Left forelimb (tissue), 1 donor: ENCODE measurements at regions not wholly inside any gene's neighbourhood (a gene's known extent, or its start where the extent isn't known, plus 50 kb on each side); places are given as distances from the start of the nearest gene placed in this dataset.
"Not testable (repeated sequence)": the region's sequence is repeated elsewhere in the genome, so short reads cannot be mapped to it uniquely, and the experiment has no call there.

Experiments used
- DNase-seq: peaks from one replicate; pipeline ENCODE4 v3.0.0-alpha.2; 2018; ENCODE audit warnings: low spot score

DNA sequence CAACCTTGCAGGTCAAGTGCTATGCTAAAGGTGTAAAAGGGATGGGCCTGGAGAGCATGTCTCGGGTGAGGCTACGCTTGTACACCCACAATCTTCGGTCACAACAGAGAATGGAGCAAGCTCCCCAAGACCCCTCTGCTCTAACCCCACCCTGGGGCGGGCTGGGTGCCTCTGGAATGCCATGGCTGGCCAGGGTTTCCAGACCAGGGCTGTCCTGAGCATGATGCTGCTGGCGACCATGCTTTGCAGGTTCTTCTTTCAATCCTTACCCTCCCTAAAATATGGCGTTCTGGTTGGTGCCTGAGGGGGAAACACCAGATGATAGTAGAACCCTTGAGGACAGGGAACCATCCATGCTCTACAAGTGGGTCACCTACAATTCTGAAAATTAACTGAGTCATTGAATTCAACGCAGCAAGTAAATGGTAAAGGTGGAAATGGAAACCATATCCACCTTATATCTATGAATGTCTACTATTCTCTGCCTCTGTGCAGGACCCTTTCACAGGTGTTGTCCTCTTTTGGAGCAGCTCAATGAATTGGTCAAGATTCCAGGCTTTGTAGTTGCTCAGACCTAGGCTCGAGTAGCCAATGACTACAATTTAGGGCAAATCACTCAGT lies 111.6 kb upstream of the EGLN3 start:
- DNase-seq: no peak

DNA sequence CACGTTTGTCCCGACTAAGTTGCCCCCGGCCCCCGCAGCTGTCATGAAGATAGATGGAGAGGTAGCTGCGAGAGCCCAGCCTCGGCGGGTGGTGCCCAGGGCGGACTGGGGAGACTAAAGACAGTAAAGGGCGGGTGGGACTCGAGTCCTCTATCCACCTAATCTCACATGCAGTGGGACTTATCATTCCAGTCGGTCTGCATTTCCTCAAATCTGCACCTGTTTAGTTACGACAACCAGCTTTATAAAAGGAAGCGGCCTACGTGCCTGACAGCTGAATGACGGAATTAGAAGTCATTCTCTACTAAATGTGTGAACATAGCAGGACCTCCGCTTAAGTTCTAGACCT lies 109.8 kb upstream of the EGLN3 start:
- no peak for DNase-seq

DNA sequence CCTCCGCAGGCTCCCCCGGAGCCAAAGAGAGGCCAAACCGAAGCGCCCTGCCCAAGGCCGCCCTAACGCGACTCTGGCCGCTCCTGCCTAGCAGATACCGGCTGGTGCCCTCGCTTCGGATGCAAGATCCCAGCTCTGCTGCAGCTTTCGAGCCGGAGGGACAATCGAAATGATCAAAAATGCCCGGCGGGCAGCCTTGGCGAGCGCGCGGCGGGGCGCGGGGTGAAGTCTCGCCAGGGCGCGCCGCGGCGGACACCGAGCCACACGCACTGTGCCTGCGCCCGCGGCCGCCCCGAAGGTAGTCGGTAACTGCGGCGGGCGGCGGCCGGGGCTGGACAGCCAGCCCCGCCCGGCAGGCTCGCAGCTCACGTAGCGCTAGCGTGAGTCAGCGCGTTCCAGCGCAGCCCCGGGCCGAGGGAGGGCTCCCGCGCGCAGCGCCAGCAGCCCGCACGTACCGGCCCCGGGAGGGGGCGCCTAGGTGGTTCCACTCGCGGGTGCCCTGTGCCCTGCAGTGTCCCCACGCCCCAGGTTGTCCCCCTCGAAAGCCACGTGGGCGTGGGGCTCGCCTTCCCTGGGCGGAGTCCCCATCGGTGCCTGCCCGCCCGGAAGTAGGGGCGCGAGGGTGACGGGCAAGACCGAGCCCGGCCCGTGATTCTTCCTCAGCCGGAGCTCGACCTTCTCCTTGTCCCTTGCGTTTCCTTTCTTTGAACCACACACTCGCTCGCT lies 109.2 kb upstream of the EGLN3 start:
- DNase-seq: peak; percentile 87

DNA sequence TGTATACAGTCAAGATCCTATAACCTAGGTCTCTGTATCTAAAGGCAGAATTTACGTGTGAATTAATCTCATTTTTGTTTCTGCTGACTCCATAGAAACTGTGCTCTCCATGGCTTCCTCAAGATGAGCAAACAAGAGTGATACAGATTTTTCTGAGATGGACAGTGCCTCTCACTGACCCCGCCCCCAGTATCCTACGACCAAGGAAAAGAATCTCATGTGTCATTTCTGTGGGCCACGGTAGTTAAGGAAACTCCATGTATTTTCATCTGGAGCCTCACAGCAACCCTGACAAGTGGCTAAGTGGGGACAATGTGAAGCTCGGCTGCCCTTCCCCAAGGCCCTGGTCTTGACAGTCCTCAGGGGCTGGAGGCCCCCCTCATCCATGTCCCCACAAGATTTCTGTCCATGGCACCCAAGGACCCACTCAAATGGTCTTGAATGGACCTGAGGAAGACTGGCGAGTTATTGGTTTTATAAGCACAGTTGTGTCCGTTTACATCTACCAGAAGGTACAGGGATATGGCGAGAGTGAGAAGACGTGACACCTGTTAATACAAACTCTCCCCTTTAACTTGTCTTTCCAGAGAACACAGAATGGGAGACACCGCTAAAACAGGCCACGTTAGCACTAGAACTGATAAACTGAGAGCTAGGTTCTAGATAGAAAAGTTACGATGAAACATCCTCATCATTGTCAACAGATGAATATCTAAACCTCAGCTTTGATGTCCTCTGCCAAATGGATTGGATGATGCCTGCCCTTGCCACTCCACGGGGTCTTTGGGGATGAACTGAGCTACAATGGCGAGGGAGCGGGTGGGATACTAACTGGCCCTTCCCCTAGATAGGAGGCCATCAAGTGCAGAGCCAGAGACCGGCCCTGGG lies 108.4 kb upstream of the EGLN3 start:
- DNase-seq: no peak

DNA sequence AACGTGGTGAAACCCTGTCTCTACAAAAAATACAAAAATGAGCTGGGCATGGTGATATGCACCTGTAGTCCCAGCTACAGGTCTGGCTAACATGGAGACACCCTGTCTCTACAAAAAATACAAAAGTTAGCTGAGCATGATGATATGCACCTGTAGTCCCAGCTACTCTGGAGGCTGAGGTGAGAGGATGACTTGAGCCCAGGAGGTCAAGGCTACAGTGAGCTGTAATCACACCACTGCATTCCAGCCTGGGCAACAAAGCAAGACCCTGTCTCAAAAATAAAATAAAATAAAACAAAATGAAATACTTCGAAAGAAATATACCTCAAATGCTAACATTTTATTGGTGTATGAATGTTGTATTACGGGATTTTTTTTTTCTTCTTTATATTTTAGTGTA lies 107.6 kb upstream of the EGLN3 start:
- no peak for DNase-seq

DNA sequence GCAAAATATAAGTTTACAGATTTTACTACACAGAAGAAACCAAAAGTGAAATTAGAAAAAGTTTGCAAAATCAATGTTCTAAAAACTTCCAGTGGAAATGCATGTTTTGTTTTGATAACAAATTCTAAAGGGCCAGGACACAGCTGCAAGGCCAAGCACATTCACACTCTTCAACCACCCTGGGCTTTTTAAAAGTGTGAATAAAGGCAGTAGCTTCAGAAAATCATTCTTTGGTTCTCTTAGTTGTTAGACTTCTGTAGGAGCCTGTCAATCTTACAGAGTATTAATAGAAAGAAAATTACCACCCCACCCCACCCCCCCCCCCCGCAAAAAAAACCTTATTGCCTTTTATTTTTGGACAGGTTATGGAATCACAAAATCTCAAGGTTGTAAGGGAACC lies 105.2 kb upstream of the EGLN3 start:
- DNase-seq: no peak

DNA sequence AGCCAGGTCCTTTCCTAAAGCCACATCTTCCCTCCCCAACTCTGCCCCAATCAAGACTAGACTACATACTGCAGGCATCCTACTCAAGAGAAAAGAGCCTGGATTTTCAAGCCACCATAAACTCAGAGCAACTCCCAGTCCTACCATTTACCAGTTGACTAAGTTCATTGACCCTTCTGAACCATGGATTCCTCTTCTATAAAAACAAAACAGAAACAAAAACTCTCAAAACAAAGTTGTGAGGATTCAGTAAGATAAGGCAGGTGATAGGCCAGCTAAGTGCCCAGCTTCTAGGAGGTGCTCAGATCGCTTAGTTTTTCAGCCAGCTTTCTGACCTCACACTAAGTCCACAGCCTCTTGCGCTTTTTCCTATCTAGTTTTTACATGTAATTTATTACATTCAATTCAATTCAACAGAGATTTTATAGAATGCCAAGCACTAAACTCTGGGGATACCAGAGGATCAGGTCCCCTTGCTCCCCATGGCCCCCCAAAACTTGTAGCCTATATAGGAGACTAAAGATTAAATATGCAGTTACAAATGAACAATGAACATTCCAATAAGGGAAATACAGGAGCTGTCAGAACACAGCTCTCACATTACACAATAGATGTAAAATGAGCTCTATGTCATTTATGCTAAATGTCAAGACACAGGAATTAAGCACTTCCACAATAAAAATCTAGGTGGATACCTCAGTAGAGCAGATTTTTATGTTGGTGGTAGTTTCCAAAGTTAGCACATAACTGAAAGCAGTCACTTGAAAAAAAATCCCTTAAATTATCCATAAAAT lies 104.5 kb upstream of the EGLN3 start:
- DNase-seq: no peak

DNA sequence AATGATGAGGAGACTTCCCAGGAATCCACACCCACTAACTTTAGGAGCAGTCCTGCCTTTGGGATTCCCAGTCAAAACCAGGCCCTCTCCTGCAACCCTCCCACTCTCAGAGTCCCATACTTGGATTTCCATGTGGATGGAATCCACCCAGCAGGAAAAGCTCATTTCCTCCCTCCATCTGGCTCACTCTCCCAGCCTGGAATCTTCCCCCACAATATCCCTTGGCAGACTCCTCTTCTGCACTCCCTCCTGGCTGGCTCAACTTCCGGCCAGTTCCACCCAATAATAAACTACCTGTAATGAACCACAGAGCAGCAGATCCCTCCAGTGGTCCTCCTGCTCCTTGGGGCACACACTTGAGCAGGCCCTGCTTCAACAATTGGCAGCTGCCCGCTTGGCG lies 102.8 kb upstream of the EGLN3 start:
- DNase-seq: peak; percentile 82

DNA sequence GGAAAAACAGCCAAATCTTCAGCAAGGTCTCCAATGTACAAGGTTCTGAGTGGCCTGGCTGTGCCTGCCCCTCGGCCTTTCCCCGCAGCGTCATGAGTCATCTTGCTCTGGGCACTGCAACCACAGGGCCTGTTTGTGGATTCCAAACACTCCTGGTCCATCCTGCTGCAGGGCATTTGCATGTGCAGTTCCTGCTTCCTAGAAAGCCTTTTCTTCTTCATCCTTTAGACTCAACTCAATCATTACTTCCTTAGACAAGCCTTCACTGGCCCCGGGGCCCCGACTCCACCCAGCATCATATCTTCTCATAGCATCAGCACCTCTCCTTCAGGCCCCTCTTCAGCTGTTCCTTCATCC lies 101.8 kb upstream of the EGLN3 start:
- DNase-seq: no peak

DNA sequence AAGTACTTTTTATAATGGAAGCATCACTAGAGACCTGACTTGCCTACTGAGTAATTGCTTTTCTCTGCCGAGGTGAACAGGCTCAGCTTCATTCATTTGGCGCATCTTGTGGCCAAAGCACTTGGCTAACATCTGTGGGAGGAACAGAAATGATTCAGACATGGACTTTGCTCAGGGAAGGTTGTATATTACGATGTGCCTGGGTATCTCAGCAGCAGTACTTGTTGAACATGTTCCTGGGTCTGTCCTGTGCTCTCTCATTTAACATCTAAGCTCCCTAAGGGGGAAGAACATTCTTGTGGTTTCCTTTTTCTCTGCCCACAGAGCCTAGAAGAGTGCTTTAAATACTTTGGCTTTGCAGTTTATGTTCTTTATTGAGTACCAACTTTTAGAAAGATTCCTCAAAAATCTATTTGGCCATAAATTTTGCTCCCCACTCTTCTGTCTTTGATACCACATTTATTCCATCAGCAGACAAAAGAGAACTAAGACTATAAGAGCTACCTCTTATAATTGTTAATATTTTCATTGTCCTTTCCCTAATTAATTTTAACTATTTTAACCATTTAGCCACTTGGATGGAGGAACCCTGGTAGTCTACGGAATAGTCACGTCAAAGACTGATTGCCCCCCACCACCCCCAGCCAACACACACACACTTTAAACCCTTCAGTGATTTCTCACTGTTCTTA lies 101.2 kb upstream of the EGLN3 start:
- DNase-seq: no peak

DNA sequence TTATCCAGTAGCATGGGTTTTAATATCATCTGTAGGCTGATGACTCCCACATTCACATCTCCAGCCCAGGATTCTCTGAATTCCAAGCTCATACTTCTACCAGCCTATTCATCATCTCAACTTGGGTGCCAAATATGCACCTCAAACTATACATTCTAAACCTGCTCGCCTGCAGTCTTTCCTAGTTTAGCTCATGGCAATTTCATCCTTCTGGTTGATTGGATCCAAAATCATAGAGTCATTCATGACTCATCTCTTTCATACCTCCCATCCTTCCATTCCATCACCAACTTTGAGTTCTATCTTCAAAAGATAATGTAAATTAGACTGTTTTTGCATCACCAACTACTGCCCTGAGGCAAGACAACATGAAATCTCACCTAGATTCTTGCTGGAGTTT lies 99.7 kb upstream of the EGLN3 start:
- DNase-seq: no peak

DNA sequence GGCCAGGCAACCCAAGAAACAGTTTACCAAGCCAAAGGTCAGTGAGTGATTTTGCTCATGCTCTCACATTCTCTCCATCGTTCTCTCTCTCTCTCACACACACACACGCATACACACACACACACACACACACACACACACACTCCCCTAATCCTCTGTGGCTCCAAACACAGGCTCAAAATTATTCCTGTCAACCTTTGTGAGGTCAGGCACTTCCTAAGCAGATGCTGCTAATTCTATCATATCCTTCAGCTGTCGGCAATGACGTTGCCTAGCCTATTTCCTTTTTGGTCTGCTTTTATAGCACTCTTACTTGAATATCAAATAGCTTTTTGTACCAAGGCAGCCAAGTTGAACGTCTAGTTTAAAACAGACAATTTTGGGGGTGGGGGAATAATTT lies 98.9 kb upstream of the EGLN3 start:
- no peak for DNase-seq

DNA sequence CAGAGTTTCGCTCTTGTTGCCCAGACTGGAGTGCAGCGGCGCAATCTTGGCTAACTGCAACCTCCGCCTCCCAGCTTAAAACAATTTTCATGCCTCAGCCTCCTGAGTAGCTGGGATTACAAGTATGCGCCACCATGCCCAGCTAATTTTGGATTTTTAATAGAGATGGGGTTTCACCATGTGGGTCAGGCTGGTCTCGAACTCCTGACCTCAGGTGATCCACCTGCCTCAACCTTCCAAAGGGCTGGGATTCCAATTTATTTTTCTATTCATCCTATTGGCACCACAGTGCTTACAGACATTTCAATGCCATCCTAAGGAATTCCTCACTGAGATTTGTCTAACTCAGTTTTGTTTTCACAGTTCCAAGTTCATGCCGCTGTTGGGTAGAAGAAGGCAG lies 98.3 kb upstream of the EGLN3 start:
- DNase-seq: not testable (repeated sequence)

DNA sequence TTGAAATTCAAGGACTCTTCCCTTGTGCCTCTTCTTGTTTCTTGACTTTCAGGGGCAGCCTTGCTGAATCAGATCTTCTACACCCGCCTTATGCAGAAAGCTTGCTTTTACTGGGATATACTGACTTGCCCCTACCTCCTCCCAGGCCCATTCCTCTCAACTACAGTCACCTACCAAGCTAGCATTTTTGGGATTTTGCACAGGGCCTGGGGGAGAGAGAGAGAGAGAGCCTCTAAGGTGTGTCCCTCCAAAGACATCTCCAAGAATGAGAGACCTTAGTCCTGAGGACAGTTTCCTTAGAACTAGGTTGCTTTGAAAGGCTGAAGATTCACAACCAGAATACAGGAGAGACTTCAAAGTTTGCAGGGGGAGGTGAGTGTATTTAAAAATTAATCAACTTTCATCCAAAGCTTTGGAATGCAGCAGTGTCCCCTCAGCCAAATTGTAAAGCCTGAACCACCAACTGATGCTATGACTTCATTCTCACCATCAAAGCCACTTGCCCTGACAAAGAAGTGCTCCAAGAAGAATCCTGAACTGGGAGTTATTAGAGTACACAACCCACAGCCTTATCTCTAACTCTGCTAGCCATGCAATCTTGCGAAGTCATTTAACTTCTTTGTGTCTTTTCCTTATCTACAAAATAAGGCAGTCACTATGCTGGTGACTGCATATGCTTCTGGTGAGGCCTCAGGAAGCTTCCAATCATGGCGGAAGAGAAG lies 96.1 kb upstream of the EGLN3 start:
- no peak for DNase-seq

DNA sequence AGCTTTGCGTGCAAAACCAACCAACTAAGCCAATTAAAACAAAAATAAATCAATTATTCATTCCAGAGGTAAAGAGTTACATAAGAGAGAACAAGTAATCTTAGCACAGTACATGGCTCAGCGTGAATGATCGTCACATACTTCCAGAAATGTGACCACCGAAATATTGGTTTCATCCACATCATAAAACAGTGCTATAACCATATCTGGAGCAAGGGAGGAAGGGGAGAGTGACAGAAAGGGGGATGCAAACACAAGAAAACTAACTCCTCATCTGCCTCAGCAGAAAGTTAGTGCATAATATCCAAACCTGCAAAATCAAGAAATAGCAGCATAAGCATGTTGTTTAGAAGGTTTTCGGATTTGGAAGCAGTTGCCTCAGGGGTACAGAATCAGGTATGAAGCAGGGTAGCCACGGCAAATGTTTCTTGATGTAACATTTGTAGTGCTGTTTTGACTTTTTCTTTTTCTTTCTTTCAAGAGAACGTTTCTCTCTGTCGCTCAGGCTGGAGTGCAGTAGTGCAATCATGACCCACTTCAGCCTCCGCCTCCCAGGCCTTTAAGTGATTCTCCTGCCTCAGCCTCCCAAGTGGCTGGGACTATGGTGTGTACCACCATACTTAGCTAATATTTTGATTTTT lies 93.9 kb upstream of the EGLN3 start:
- no peak for DNase-seq

DNA sequence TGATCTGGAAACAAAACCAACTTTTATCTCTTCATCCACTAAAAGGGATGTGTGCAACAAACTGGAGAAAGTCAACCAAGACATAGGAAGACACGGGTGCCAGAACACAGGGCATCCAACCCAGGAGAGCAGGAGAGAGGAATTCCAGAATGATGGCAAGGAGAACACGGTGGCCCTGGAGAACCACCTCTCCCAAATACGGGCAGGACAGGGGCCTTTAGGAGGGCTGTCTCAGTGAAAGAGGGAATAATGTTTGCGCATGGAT lies 93.4 kb upstream of the EGLN3 start:
- DNase-seq: no peak

DNA sequence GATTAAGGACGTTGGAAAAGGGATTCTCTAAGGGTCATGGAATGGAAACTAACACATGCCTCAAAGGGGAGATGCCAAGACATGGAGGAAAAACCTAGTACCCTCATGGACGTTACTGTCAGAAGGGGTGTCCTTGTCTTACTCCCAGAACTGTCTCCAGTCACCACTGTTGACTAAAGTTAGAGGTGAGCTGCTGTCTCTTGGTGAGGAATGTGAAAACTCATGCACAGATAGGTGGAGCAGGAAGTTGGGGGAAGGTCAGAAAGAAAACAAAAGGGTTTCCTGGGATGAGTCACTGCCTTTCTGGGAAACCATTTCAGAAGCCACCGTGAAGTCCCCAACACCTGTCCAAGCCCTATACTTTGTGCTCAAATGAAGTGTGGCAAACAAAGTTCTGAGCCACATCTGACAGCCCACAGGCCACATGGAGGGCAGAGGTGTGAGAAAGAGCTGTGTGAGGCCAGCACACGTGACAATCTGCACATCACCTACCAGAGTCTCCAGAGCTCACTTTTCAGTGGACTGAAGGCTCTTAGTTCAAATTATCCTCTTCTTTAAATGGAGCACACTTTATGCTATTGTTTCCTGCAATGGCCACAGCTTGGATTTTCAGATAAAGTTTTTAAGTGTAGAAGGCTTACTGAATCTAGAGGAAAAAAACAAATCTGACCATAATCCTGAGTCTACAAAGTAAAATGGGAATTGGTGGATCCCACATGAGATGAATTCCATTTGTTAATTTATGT lies 92.9 kb upstream of the EGLN3 start:
- DNase-seq: no peak

DNA sequence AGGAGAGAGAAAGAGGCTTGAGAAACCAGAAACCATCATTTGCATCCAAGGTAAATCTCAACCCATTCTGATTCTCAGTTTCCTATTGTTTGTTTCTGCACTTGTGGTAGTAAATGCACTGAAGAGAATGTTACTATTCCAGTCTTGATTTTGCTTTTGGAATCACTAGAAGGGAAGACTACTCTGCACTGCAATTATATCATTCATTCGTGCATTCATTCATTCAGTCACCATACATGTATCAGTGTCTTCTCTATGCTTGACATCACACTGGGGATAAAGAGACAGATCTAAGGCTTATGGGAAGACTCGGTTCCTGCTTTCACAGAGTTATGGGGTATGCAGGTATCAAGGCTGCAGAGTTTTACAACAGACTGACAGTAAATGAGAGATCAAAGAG lies 90.3 kb upstream of the EGLN3 start:
- no peak for DNase-seq

DNA sequence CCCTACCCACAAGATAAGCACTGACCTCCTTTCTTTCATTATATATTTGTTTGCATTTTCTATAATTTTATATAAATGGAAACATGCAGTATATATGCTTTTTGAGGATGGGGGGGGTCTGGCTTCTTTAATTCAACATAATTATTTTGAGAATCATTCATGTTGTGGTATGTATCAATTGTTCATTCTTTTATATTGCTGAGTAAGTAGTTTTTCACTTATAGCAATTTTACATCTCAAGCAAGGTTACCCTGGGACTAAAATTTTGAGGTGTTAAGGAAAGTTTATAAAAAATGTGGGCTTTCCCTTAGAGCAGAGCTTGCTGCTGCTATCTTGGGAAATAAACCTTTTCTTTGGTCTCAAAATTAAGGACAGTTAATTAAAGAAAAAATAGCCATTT lies 89.9 kb upstream of the EGLN3 start:
- DNase-seq: no peak

DNA sequence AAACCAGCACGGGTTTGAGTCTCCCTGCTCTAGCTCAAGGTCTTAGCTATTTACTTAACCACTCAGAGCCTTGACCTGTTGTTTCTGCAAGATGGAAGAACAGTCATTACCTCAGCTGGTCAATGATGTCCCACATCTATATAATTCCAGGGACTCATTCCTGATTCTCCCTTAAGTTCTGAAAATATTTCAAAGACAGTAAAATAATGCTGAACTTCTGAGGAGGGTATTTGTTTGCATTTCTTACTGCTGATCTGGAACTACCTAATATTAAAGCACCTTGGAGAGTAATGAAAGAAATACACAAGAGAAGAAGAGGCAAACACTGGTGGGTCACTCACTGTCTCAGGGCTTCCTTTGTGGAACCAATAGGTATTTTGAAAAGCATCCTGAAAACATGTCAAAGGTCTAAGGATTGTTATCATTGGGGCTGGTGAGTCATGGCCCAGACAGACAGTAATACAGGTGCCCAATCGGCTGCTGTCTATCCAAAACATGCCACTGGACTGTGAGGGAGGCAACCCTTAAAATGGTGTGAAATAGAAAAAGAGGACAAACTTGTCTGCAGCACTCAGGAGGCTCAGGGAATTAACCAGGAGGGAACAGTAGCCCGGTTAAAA lies 88.7 kb upstream of the EGLN3 start:
- no peak for DNase-seq
